ENCODE measurements at regions not wholly inside any gene's neighbourhood (a gene's known extent, or its start where the extent isn't known, plus 50 kb on each side); places are given as distances from the start of the nearest gene placed in this dataset.

- H3K4me1 ChIP-seq (ENCODE audit: insufficient read depth, low read length, poor library complexity, severe bottlenecking) = no peaks in the 10 kb centered on the region
- POLR2A ChIA-PET (ENCODE audit: low non-redundant PET) = no interaction called here
Observed at GRCh38 chr2:175766880-175767279, 235.2 kb downstream of the LNPK start.

GRCh38 chr2:175755656-175756386, 246.2 kb downstream of the LNPK start:
- no peak for DNase-seq (ENCODE audit: low spot score)
- ChIA-PET CTCF (no interaction called here), POLR2A (ENCODE audit: low non-redundant PET) (no interaction called here)
- TF ChIP-seq CTCF (conservative IDR thresholded peaks at IDR 0.05; ENCODE audit: low read depth, low read length) (no peak), EZH2 (IDR thresholded peaks at IDR 0.05; ENCODE audit: borderline replicate concordance, low read depth, low read length, poor library complexity, severe bottlenecking) (no peak)
- Histone ChIP-seq H3K36me3 (ENCODE audit: insufficient read depth, low read length, poor library complexity, severe bottlenecking) (no peaks in the 10 kb centered on the region), H3K9me3 (ENCODE audit: low read depth, low read length, poor library complexity, severe bottlenecking) (no peaks in the 10 kb centered on the region), H3K27ac (ENCODE audit: low read depth, low read length, poor library complexity, severe bottlenecking) (no peak overlapping the region), H3K4me1 (ENCODE audit: insufficient read depth, low read length, poor library complexity, severe bottlenecking) (no peaks in the 10 kb centered on the region), H3K4me3 (ENCODE audit: low read depth, low read length, poor library complexity, severe bottlenecking) (no peak overlapping the region), H3K27me3 (replicated peaks; ENCODE audit: insufficient read depth, low read depth, low read length, poor library complexity) (no peaks in the 10 kb centered on the region)
- intact Hi-C loops (cut with micrococcal nuclease; ENCODE audit: unreplicated experiment) = no loop called here
- BruUV-seq (replicated peaks) = no TSS peak

More at GRCh38 chr2:175766880-175767279, 235.2 kb downstream of the LNPK start:
- Histone ChIP-seq H3K9me3 (ENCODE audit: low read depth, low read length, poor library complexity, severe bottlenecking) (no peaks in the 10 kb centered on the region), H3K4me3 (ENCODE audit: low read depth, low read length, poor library complexity, severe bottlenecking) (no peak overlapping the region), H3K36me3 (ENCODE audit: insufficient read depth, low read length, poor library complexity, severe bottlenecking) (no peaks in the 10 kb centered on the region), H3K27me3 (replicated peaks; ENCODE audit: insufficient read depth, low read depth, low read length, poor library complexity) (no peaks in the 10 kb centered on the region), H3K27ac (ENCODE audit: low read depth, low read length, poor library complexity, severe bottlenecking) (no peak overlapping the region)
- TF ChIP-seq CTCF (conservative IDR thresholded peaks at IDR 0.05; ENCODE audit: low read depth, low read length) = no peak
- BruUV-seq (replicated peaks) = no TSS peak
- no peak for DNase-seq (ENCODE audit: low spot score)
- CTCF ChIA-PET = no interaction called here
- intact Hi-C loops (cut with micrococcal nuclease; ENCODE audit: unreplicated experiment) = no loop called here

- POLR2A ChIA-PET (ENCODE audit: low non-redundant PET) = no interaction called here
- no peaks in the 10 kb centered on the region for H3K36me3 ChIP-seq (ENCODE audit: insufficient read depth, low read length, poor library complexity, severe bottlenecking)
- no peak overlapping the region for H3K27ac ChIP-seq (ENCODE audit: low read depth, low read length, poor library complexity, severe bottlenecking)
- no TSS peak for BruUV-seq (replicated peaks)
- H3K4me1 ChIP-seq (ENCODE audit: insufficient read depth, low read length, poor library complexity, severe bottlenecking) = no peaks in the 10 kb centered on the region
- no peaks in the 10 kb centered on the region for H3K9me3 ChIP-seq (ENCODE audit: low read depth, low read length, poor library complexity, severe bottlenecking)
- H3K4me3 ChIP-seq (ENCODE audit: low read depth, low read length, poor library complexity, severe bottlenecking) = no peak overlapping the region
- no peaks in the 10 kb centered on the region for H3K27me3 ChIP-seq (replicated peaks; ENCODE audit: insufficient read depth, low read depth, low read length, poor library complexity)
- CTCF ChIA-PET = no interaction called here
- no peak for DNase-seq (ENCODE audit: low spot score)
- TF ChIP-seq EZH2 (IDR thresholded peaks at IDR 0.05; ENCODE audit: borderline replicate concordance, low read depth, low read length, poor library complexity, severe bottlenecking) (no peak), CTCF (conservative IDR thresholded peaks at IDR 0.05; ENCODE audit: low read depth, low read length) (no peak)
- intact Hi-C loops (cut with micrococcal nuclease; ENCODE audit: unreplicated experiment) = no loop called here
Observed at GRCh38 chr2:175755169-175755568, 246.9 kb downstream of the LNPK start.

Data from A673 (cell line).